ENCODE measurements at regions not wholly inside any gene's neighbourhood (a gene's known extent, or its start where the extent isn't known, plus 50 kb on each side); places are given as distances from the start of the nearest gene placed in this dataset.
A peak's percentile ranks its signal among the peaks of the same experiment; 100 is the strongest.

GRCh38 chr6:22149501-22150367, 147.1 kb downstream of the PRL start:
- H3K9me3 ChIP-seq, result no peaks in the 10 kb centered on the region
- no peaks in the 10 kb centered on the region for H3K27me3 ChIP-seq
- TF ChIP-seq EP300 (IDR thresholded peaks at IDR 0.05) (no peak), POLR2A (IDR thresholded peaks at IDR 0.05) (no peak), CTCF (IDR thresholded peaks at IDR 0.05) (no peak)
- peaks cover 0 to 51% (median 26%) of the 10 kb centered on the region in 4 donors for H3K4me1 ChIP-seq
- no peaks in the 10 kb centered on the region for H3K36me3 ChIP-seq
- WGBS, 2 donors, result 38 to 49% methylated on average over 11 of the region's 11 CpGs
- H3K4me3 ChIP-seq, result no peak overlapping the region
- peak overlapping the region in 2 of 4 donors; percentile 42 to 60 for H3K27ac ChIP-seq
- DNase-seq (ENCODE audit: low spot score in 2 of 2), result no peak

GRCh38 chr6:22150368-22151035, 146.3 kb downstream of the PRL start:
- H3K27me3 ChIP-seq, result no peaks in the 10 kb centered on the region
- H3K9me3 ChIP-seq, result no peaks in the 10 kb centered on the region
- H3K4me1 ChIP-seq, result peaks cover 0 to 50% (median 26%) of the 10 kb centered on the region in 4 donors
- H3K27ac ChIP-seq, result peak overlapping the region in 1 of 4 donors; percentile 42
- H3K4me3 ChIP-seq, result no peak overlapping the region
- H3K36me3 ChIP-seq, result no peaks in the 10 kb centered on the region
- no peak for DNase-seq (ENCODE audit: low spot score in 2 of 2)
- TF ChIP-seq CTCF (IDR thresholded peaks at IDR 0.05) (no peak), POLR2A (IDR thresholded peaks at IDR 0.05) (no peak), EP300 (IDR thresholded peaks at IDR 0.05) (no peak)

DNA sequence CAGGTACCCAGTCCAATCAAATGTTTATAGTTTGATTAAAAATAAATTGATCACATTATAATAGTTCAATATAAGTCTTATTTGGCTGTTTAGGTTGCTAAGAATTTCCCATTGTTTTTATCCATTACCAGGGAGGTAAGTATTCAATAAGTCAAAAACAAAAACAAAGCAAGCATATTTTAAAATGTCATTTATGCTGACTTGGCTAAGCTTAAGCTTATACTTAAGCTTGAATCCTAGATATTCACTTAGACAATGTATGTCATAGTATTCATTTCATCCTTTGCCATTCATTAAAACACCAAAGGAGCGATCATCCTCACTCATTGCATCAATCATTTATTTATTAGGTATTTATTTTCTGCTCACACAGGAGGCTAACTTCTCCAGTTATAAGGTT, 144.9 kb downstream of the PRL start:
- no peaks in the 10 kb centered on the region for H3K27me3 ChIP-seq
- 96 to 98% methylated on average over 1 of the region's 1 CpG for WGBS, 2 donors
- H3K4me3 ChIP-seq, result no peak overlapping the region
- H3K36me3 ChIP-seq, result no peaks in the 10 kb centered on the region
- no peaks in the 10 kb centered on the region for H3K9me3 ChIP-seq
- H3K27ac ChIP-seq, result no peak overlapping the region
- no peak for DNase-seq (ENCODE audit: low spot score in 2 of 2)
- peaks cover 0 to 38% (median 21%) of the 10 kb centered on the region in 4 donors for H3K4me1 ChIP-seq
- TF ChIP-seq POLR2A (IDR thresholded peaks at IDR 0.05) (no peak), EP300 (IDR thresholded peaks at IDR 0.05) (no peak), CTCF (IDR thresholded peaks at IDR 0.05) (no peak)

- no peaks in the 10 kb centered on the region for H3K27me3 ChIP-seq
- TF ChIP-seq POLR2A (IDR thresholded peaks at IDR 0.05), result no peak
- no peak for TF ChIP-seq EP300 (IDR thresholded peaks at IDR 0.05)
- no peak for TF ChIP-seq CTCF (IDR thresholded peaks at IDR 0.05)
Measured at GRCh38 chr6:22152841-22153240, 144.0 kb downstream of the PRL start.

More at GRCh38 chr6:22152841-22153240, 144.0 kb downstream of the PRL start:
- Histone ChIP-seq H3K36me3 (no peaks in the 10 kb centered on the region), H3K4me3 (no peak overlapping the region), H3K27ac (no peak overlapping the region), H3K9me3 (no peaks in the 10 kb centered on the region), H3K4me1 (peaks cover 0 to 29% (median 16%) of the 10 kb centered on the region in 4 donors)
- no peak for DNase-seq (ENCODE audit: low spot score in 2 of 2)
